Breast epithelium (tissue), 3 donors: ENCODE measurements at regions not wholly inside any gene's neighbourhood (a gene's known extent, or its start where the extent isn't known, plus 50 kb on each side); places are given as distances from the start of the nearest gene placed in this dataset.

Source experiments
- CTCF ChIP-seq, 3 donors: fragments of 450-650 bp; IDR thresholded peaks; one replicate each; pipeline ENCODE4 v1.5.1; 2016 to 2017; ENCODE audit warnings: antibody characterized with exemption in 3 of 3, mild to moderate bottlenecking in 3 of 3, moderate library complexity in 3 of 3
- POLR2A ChIP-seq: fragments of 450-650 bp; IDR thresholded peaks from one replicate; pipeline ENCODE4 v1.6.1; 2016; ENCODE audit warnings: antibody characterized with exemption, mild to moderate bottlenecking, moderate library complexity

- TF ChIP-seq CTCF (IDR thresholded peaks at IDR 0.05) (no peak), POLR2A (no peak)
Observed at GRCh38 chr1:195097316-195097715, 1510.9 kb downstream of the KCNT2 start.
